SU-DHL-6 (cell line): ENCODE measurements at regions not wholly inside any gene's neighbourhood (a gene's known extent, or its start where the extent isn't known, plus 50 kb on each side); places are given as distances from the start of the nearest gene placed in this dataset.
"Not testable (repeated sequence)": the region's sequence is repeated elsewhere in the genome, so short reads cannot be mapped to it uniquely, and the experiment has no call there.

Source experiments
- H2AFZ ChIP-seq: fragments of 200-600 bp; sonication (generic); 2 replicates; pipeline ENCODE4 v1.6.1; 2014; ENCODE audit warnings: low read depth, mild to moderate bottlenecking, moderate library complexity, mixed read lengths, antibody characterized with exemption, low read length; ENCODE audit not compliant: severe bottlenecking
- H3F3A ChIP-seq: fragments of 200-600 bp; shearing (Covaris generic); 2 replicates; pipeline ENCODE4 v1.6.0; 2016; ENCODE audit warnings: antibody characterized with exemption, mild to moderate bottlenecking; ENCODE audit not compliant: insufficient read depth
- H3K27ac ChIP-seq: fragments of 200-600 bp; sonication (generic); 2 replicates; pipeline ENCODE4 v1.5.1; 2016; ENCODE audit warnings: low read depth, mild to moderate bottlenecking, low read length, moderate library complexity, mixed read lengths
- H3K27me3 ChIP-seq: fragments of 200-600 bp; sonication (generic), shearing (Covaris generic); 2 replicates; pipeline ENCODE4 v1.6.0; 2014; ENCODE audit warnings: mild to moderate bottlenecking, low read length
- H3K36me3 ChIP-seq: fragments of 200-600 bp; sonication (generic); 2 replicates; pipeline ENCODE4 v1.6.1; 2014; ENCODE audit warnings: mild to moderate bottlenecking, low read length, mixed read lengths
- H3K4me2 ChIP-seq: fragments of 300-600, 200-600 bp; shearing (Covaris generic), sonication (generic); 2 replicates; pipeline ENCODE4 v1.6.0; 2014; ENCODE audit warnings: low read length, low read depth, mild to moderate bottlenecking; ENCODE audit not compliant: poor library complexity, severe bottlenecking
- H3K4me3 ChIP-seq: fragments of 200-600 bp; sonication (generic); 2 replicates; pipeline ENCODE4 v1.5.1; 2014; ENCODE audit warnings: antibody characterized with exemption, low read length, mild to moderate bottlenecking, mixed read lengths; ENCODE audit not compliant: insufficient read depth, poor library complexity, severe bottlenecking
- H3K79me2 ChIP-seq: fragments of 200-600 bp; sonication (generic); 2 replicates; pipeline ENCODE4 v1.6.1; 2014; ENCODE audit warnings: mild to moderate bottlenecking, low read length, moderate library complexity; ENCODE audit not compliant: insufficient read depth
- H3K9ac ChIP-seq: fragments of 200-600 bp; sonication (generic); 2 replicates; pipeline ENCODE4 v1.7.0; 2014; ENCODE audit warnings: mild to moderate bottlenecking, low read length
- H3K9me2 ChIP-seq: fragments of 200-600 bp; sonication (generic); replicated peaks from 2 replicates; pipeline ENCODE4 v1.6.1; 2014; ENCODE audit warnings: low read length; ENCODE audit not compliant: insufficient read depth
- H3K9me3 ChIP-seq: fragments of 200-600 bp; sonication (generic); 2 replicates; pipeline ENCODE4 v1.6.1; 2014; ENCODE audit warnings: low read length, mixed read lengths; ENCODE audit not compliant: insufficient read depth
- H4K20me1 ChIP-seq: fragments of 200-600 bp; sonication (generic); 2 replicates; pipeline ENCODE4 v1.6.1; 2014; ENCODE audit warnings: low read depth, mild to moderate bottlenecking, antibody characterized with exemption, low read length, moderate library complexity, mixed read lengths
- CTCF ChIP-seq: fragments of 200-600 bp; sonication (generic); IDR thresholded peaks from one replicate; pipeline ENCODE4 v1.5.1; 2017; ENCODE audit warnings: antibody characterized with exemption, mild to moderate bottlenecking, low read length, moderate library complexity; ENCODE audit not compliant: insufficient read depth, poor library complexity, severe bottlenecking
- EZH2phosphoT487 ChIP-seq: fragments of 200-600 bp; sonication (generic), shearing (Covaris generic); conservative IDR thresholded peaks from 2 replicates; pipeline ENCODE4 v1.6.1; 2018; ENCODE audit warnings: mild to moderate bottlenecking, antibody characterized with exemption, low read length, moderate library complexity, mixed read lengths

GRCh38 chr2:78261454-78261853 lies 739.3 kb upstream of the LRRTM4 start:
- Histone ChIP-seq H4K20me1 (no peaks in the 10 kb centered on the region), H3K27me3 (no peaks in the 10 kb centered on the region), H3K9me2 (no peaks in the 10 kb centered on the region), H3K9me3 (no peaks in the 10 kb centered on the region), H2AFZ (no peak overlapping the region), H3K79me2 (no peaks in the 10 kb centered on the region), H3K9ac (no peak overlapping the region), H3K27ac (no peak overlapping the region), H3F3A (no peaks in the 10 kb centered on the region), H3K4me3 (no peak overlapping the region), H3K36me3 (no peaks in the 10 kb centered on the region), H3K4me2 (no peak overlapping the region)
- TF ChIP-seq CTCF (no peak), EZH2phosphoT487 (no peak)

- H3K9ac ChIP-seq, H3K79me2 ChIP-seq, H3K36me3 ChIP-seq, H3K4me3 ChIP-seq, H3K4me2 ChIP-seq, H2AFZ ChIP-seq, H3K9me3 ChIP-seq, H3K27me3 ChIP-seq, H3F3A ChIP-seq, H3K9me2 ChIP-seq, H4K20me1 ChIP-seq, H3K27ac ChIP-seq: not testable (repeated sequence)
Measured at GRCh38 chr2:78262089-78262488, 739.9 kb upstream of the LRRTM4 start.

- H2AFZ ChIP-seq, result no peak overlapping the region
- TF ChIP-seq EZH2phosphoT487 (no peak), CTCF (no peak)
- no peaks in the 10 kb centered on the region for H3K36me3 ChIP-seq
- H3K79me2 ChIP-seq, result no peaks in the 10 kb centered on the region
- H3K9me2 ChIP-seq, result no peaks in the 10 kb centered on the region
- no peak overlapping the region for H3K4me3 ChIP-seq
- H4K20me1 ChIP-seq, result no peaks in the 10 kb centered on the region
- no peaks in the 10 kb centered on the region for H3K9me3 ChIP-seq
- H3K9ac ChIP-seq, result no peak overlapping the region
- H3K27ac ChIP-seq, result no peak overlapping the region
- H3F3A ChIP-seq, result no peaks in the 10 kb centered on the region
- H3K27me3 ChIP-seq, result no peaks in the 10 kb centered on the region
- no peak overlapping the region for H3K4me2 ChIP-seq
Measured at GRCh38 chr2:78262713-78263375, 740.7 kb upstream of the LRRTM4 start.

- Histone ChIP-seq H4K20me1 (no peaks in the 10 kb centered on the region), H3K9ac (no peak overlapping the region), H3K79me2 (no peaks in the 10 kb centered on the region), H3K27ac (no peak overlapping the region), H3K9me3 (no peaks in the 10 kb centered on the region), H3K27me3 (no peaks in the 10 kb centered on the region), H2AFZ (no peak overlapping the region), H3K4me3 (no peak overlapping the region), H3K36me3 (no peaks in the 10 kb centered on the region), H3K4me2 (no peak overlapping the region), H3F3A (no peaks in the 10 kb centered on the region), H3K9me2 (no peaks in the 10 kb centered on the region)
- TF ChIP-seq EZH2phosphoT487 (no peak), CTCF (no peak)
Measured at GRCh38 chr2:78263571-78263970, 741.4 kb upstream of the LRRTM4 start.
